ENCODE measurements at regions not wholly inside any gene's neighbourhood (a gene's known extent, or its start where the extent isn't known, plus 50 kb on each side); places are given as distances from the start of the nearest gene placed in this dataset.

GRCh38 chr4:140213116-140213515, 59.1 kb upstream of the MAML3 start:
- TF ChIP-seq CTCF (conservative IDR thresholded peaks at IDR 0.05 in 1 of 2, IDR thresholded peaks at IDR 0.05 in 1 of 2; ENCODE audit: low read depth in 1 of 2, low read length in 2 of 2), result no peak
- TF ChIP-seq EZH2 (IDR thresholded peaks at IDR 0.05; ENCODE audit: low read length, missing control alignments), result no peak

Data from fibroblast of lung (primary cell).